Astrocyte (in vitro differentiated cells and primary cell): ENCODE measurements at regions not wholly inside any gene's neighbourhood (a gene's known extent, or its start where the extent isn't known, plus 50 kb on each side); places are given as distances from the start of the nearest gene placed in this dataset.

Source experiments
- DNase-seq: peaks from one replicate; pipeline ENCODE4 v3.0.0-alpha.2; 2010; ENCODE audit warnings: low read depth
- FAIRE-seq: peaks from 2 replicates; lab custom pipeline; 2011; peaks lifted over from hg19 to GRCh38; lab: Jason Lieb, UNC
- H2AFZ ChIP-seq: 2 replicates; pipeline ENCODE4 v1.6.0; 2012; ENCODE audit warnings: low read depth, low read length, inconsistent platforms
- H3K27ac ChIP-seq: 2 replicates; pipeline ENCODE4 v1.5.1; 2011; ENCODE audit warnings: low read depth, low read length, inconsistent platforms
- H3K27me3 ChIP-seq: 2 replicates; pipeline ENCODE4 v1.6.0; 2011; ENCODE audit warnings: low read length, inconsistent platforms; ENCODE audit not compliant: insufficient read depth
- H3K36me3 ChIP-seq: 2 replicates; pipeline ENCODE4 v1.5.1; 2011; ENCODE audit warnings: low read length, inconsistent platforms; ENCODE audit not compliant: insufficient read depth
- H3K4me1 ChIP-seq: 2 replicates; pipeline ENCODE4 v1.5.1; 2011; ENCODE audit warnings: low read length, inconsistent platforms; ENCODE audit not compliant: insufficient read depth
- H3K4me2 ChIP-seq: 2 replicates; pipeline ENCODE4 v1.6.0; 2012; ENCODE audit warnings: low read length, inconsistent platforms
- H3K4me3 ChIP-seq: 2 replicates; pipeline ENCODE4 v1.5.1; 2011; ENCODE audit warnings: low read depth, mild to moderate bottlenecking, low read length, inconsistent platforms; ENCODE audit not compliant: insufficient read depth
- H3K79me2 ChIP-seq: 2 replicates; pipeline ENCODE4 v1.6.0; 2012; ENCODE audit warnings: mild to moderate bottlenecking, low read length, inconsistent platforms; ENCODE audit not compliant: insufficient read depth
- H3K9ac ChIP-seq: 2 replicates; pipeline ENCODE4 v1.6.0; 2012; ENCODE audit warnings: mild to moderate bottlenecking, low read length, inconsistent platforms
- H3K9me3 ChIP-seq: 2 replicates; pipeline ENCODE4 v1.5.1; 2012; ENCODE audit warnings: low read depth, mild to moderate bottlenecking, low read length, inconsistent platforms; ENCODE audit not compliant: insufficient read depth
- H4K20me1 ChIP-seq: 2 replicates; pipeline ENCODE4 v1.6.0; 2012; ENCODE audit warnings: low read length, inconsistent platforms; ENCODE audit not compliant: insufficient read depth
- H3K27ac Mint-ChIP-seq: one replicate; pipeline ENCODE4 v1.8.0; 2021; ENCODE audit warnings: mild to moderate bottlenecking, mixed read lengths; ENCODE audit not compliant: unreplicated experiment
- H3K27me3 Mint-ChIP-seq: one replicate; pipeline ENCODE4 v1.8.0; 2021; ENCODE audit warnings: low read depth, mixed read lengths; ENCODE audit not compliant: unreplicated experiment
- H3K36me3 Mint-ChIP-seq: one replicate; pipeline ENCODE4 v1.8.0; 2021; ENCODE audit warnings: low read depth, mixed read lengths; ENCODE audit not compliant: unreplicated experiment
- H3K4me1 Mint-ChIP-seq: one replicate; pipeline ENCODE4 v1.8.0; 2021; ENCODE audit warnings: low read depth, mixed read lengths; ENCODE audit not compliant: unreplicated experiment
- H3K4me3 Mint-ChIP-seq: one replicate; pipeline ENCODE4 v1.8.0; 2021; ENCODE audit warnings: mild to moderate bottlenecking, moderate library complexity, mixed read lengths; ENCODE audit not compliant: unreplicated experiment
- H3K9me3 Mint-ChIP-seq: one replicate; pipeline ENCODE4 v1.8.0; 2021; ENCODE audit warnings: mild to moderate bottlenecking, mixed read lengths; ENCODE audit not compliant: unreplicated experiment
- EZH2 ChIP-seq: IDR thresholded peaks from 2 replicates; pipeline ENCODE4 v1.6.1; 2012; ENCODE audit warnings: mild to moderate bottlenecking, low read length, inconsistent platforms; ENCODE audit not compliant: insufficient read depth
- TF ChIP-seq, protein P1 (sequence below): IDR thresholded peaks from 2 replicates; pipeline ENCODE4 v1.5.1; 2011; ENCODE audit warnings: low read depth, mild to moderate bottlenecking, inconsistent platforms, low read length, moderate library complexity; ENCODE audit not compliant: insufficient read depth

DNA sequence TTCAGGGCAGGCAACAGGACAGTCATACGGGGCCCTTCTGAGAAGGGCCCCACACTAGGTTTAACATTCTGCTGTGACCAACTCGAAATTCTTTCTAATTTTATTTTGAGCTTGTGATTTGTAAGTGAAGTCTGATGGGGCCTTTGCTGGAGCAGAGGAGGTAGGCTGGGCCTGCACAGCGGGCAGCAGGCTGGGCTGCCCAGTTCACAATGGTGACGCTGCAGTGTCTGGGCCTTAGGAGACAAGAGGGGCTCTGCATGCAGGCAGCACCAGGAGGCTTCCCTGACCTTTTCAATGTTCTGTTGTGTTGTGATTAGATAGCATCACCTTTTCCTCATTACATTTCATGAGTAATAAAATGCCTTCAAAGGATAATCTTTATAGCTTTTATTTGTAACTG, 175.1 kb downstream of the CXCL12 start:
- Histone ChIP-seq H2AFZ (no peak overlapping the region), H3K27me3 (peaks cover 11% of the 10 kb centered on the region), H3K36me3 (no peaks in the 10 kb centered on the region), H3K27ac (no peak overlapping the region), H3K4me1 (no peaks in the 10 kb centered on the region), H3K9ac (no peak overlapping the region), H4K20me1 (no peaks in the 10 kb centered on the region), H3K4me2 (no peak overlapping the region), H3K4me3 (no peak overlapping the region), H3K79me2 (no peaks in the 10 kb centered on the region), H3K9me3 (no peaks in the 10 kb centered on the region)
- DNase-seq (no peak), FAIRE-seq (no peak)
- H3K27ac Mint-ChIP-seq = no peak overlapping the region
- no peaks in the 10 kb centered on the region for H3K36me3 Mint-ChIP-seq
- H3K4me1 Mint-ChIP-seq = peaks cover 7% of the 10 kb centered on the region
- peaks cover 5% of the 10 kb centered on the region for H3K27me3 Mint-ChIP-seq
- TF ChIP-seq, protein P1, sequence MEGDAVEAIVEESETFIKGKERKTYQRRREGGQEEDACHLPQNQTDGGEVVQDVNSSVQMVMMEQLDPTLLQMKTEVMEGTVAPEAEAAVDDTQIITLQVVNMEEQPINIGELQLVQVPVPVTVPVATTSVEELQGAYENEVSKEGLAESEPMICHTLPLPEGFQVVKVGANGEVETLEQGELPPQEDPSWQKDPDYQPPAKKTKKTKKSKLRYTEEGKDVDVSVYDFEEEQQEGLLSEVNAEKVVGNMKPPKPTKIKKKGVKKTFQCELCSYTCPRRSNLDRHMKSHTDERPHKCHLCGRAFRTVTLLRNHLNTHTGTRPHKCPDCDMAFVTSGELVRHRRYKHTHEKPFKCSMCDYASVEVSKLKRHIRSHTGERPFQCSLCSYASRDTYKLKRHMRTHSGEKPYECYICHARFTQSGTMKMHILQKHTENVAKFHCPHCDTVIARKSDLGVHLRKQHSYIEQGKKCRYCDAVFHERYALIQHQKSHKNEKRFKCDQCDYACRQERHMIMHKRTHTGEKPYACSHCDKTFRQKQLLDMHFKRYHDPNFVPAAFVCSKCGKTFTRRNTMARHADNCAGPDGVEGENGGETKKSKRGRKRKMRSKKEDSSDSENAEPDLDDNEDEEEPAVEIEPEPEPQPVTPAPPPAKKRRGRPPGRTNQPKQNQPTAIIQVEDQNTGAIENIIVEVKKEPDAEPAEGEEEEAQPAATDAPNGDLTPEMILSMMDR = no peak
- TF ChIP-seq EZH2 = no peak
- no peak overlapping the region for H3K4me3 Mint-ChIP-seq
- peaks cover 8% of the 10 kb centered on the region for H3K9me3 Mint-ChIP-seq

DNA sequence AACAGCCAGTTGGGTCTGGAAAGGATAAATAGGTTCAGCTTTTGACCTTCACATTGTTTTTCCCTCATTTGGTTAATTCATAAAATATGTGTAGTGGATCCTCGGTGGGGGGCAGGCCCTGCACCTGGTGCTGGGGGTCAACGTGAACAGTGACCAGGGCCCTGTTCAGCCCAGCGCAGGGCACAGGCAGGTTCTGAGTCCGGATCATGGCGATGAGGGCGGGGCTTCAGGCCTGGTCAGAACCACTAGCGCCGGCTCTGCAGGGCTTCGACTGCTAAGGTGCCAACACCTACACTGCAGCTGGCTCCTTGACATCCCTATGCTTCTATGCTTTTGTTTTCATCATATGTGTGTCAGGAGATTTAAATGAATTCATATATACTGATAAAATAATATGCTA, 177.7 kb downstream of the CXCL12 start:
- Mint-ChIP-seq H3K4me3 (no peak overlapping the region), H3K27me3 (peaks cover 5% of the 10 kb centered on the region), H3K27ac (no peak overlapping the region), H3K9me3 (peaks cover 3% of the 10 kb centered on the region), H3K36me3 (peaks cover 2% of the 10 kb centered on the region), H3K4me1 (peaks cover 9% of the 10 kb centered on the region)
- no peaks in the 10 kb centered on the region for H3K9me3 ChIP-seq
- FAIRE-seq (no peak), DNase-seq (no peak)
- H3K9ac ChIP-seq = no peak overlapping the region
- H4K20me1 ChIP-seq = no peaks in the 10 kb centered on the region
- H3K36me3 ChIP-seq = no peaks in the 10 kb centered on the region
- H2AFZ ChIP-seq = no peak overlapping the region
- H3K27me3 ChIP-seq = peaks cover 22% of the 10 kb centered on the region
- H3K79me2 ChIP-seq = no peaks in the 10 kb centered on the region
- TF ChIP-seq, protein P1 = no peak
- TF ChIP-seq EZH2 = no peak
- H3K4me3 ChIP-seq = no peak overlapping the region
- H3K4me1 ChIP-seq = no peaks in the 10 kb centered on the region
- H3K4me2 ChIP-seq = no peak overlapping the region
- H3K27ac ChIP-seq = no peak overlapping the region

DNA sequence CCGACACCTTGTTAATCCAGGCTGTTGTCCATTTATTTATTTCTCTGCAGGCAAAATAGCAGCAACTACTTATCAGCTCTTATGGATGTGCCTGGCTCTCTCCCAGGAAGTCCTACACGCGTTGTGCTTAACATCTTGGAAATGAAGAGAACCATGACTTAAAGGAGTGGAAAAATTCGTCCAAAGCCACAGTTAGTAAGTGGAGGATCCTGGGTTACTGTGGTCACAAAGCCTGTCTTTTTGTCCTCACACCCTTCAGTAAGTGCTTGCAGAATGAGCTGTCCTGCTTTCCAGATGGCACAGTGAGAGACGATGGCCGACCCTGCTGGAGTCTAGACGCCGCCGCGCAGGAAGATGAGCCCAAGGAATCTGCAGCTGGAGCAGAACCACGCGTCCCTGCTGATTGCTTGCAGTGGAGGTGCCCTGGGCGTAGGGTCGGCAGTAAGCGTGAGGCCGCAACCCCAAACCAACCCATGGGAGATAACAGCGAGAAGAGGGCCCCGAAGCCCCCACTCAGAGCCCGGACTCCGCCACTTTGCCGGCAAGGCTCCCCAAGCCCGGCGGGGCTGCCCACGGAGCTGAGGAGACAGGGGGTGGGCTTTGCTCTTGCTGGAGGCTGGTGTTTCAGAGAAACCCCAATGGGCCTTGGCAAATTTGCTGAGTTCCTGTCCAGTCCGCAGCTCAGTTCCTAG, 178.6 kb downstream of the CXCL12 start:
- H3K9ac ChIP-seq = no peak overlapping the region
- no peak overlapping the region for H3K27ac Mint-ChIP-seq
- TF ChIP-seq, protein P1 = no peak
- TF ChIP-seq EZH2 = no peak
- H3K4me1 Mint-ChIP-seq = peaks cover 9% of the 10 kb centered on the region
- H3K27me3 Mint-ChIP-seq = peaks cover 5% of the 10 kb centered on the region
- no peaks in the 10 kb centered on the region for H3K4me1 ChIP-seq
- H3K9me3 Mint-ChIP-seq = peaks cover 3% of the 10 kb centered on the region
- no peak overlapping the region for H3K4me3 Mint-ChIP-seq
- H4K20me1 ChIP-seq = no peaks in the 10 kb centered on the region
- H3K27ac ChIP-seq = no peak overlapping the region
- no peak overlapping the region for H2AFZ ChIP-seq
- FAIRE-seq (no peak), DNase-seq (peak; percentile 36)
- peaks cover 22% of the 10 kb centered on the region for H3K27me3 ChIP-seq
- H3K9me3 ChIP-seq = no peaks in the 10 kb centered on the region
- no peak overlapping the region for H3K4me2 ChIP-seq
- no peaks in the 10 kb centered on the region for H3K79me2 ChIP-seq
- H3K4me3 ChIP-seq = no peak overlapping the region
- peaks cover 2% of the 10 kb centered on the region for H3K36me3 Mint-ChIP-seq
- H3K36me3 ChIP-seq = no peaks in the 10 kb centered on the region
